MM.1S (cell line): ENCODE measurements at regions not wholly inside any gene's neighbourhood (a gene's known extent, or its start where the extent isn't known, plus 50 kb on each side); places are given as distances from the start of the nearest gene placed in this dataset.

ENCODE experiments used
- DNase-seq: peaks from one replicate; pipeline ENCODE4 v3.0.0-alpha.2; 2015
- H2AFZ ChIP-seq: fragments of 300-600 bp; sonication (generic); 2 replicates; pipeline ENCODE4 v1.6.0; 2016; ENCODE audit warnings: antibody characterized with exemption, low read length
- H3F3A ChIP-seq: fragments of 300-600 bp; sonication (generic); 2 replicates; pipeline ENCODE4 v1.6.1; 2016; ENCODE audit warnings: mild to moderate bottlenecking, antibody characterized with exemption, low read length, moderate library complexity, mixed read lengths; ENCODE audit not compliant: insufficient read depth
- H3K27ac ChIP-seq: fragments of 300-600 bp; sonication (generic); 2 replicates; pipeline ENCODE4 v1.5.1; 2016; ENCODE audit warnings: mild to moderate bottlenecking, low read length
- H3K27me3 ChIP-seq: fragments of 300-600 bp; sonication (generic); replicated peaks from 2 replicates; pipeline ENCODE4 v1.6.0; 2016; ENCODE audit warnings: low read length; ENCODE audit not compliant: insufficient read depth
- H3K36me3 ChIP-seq: fragments of 300-600 bp; sonication (generic); replicated peaks from 2 replicates; pipeline ENCODE4 v1.6.1; 2016; ENCODE audit warnings: mild to moderate bottlenecking, low read length, mixed read lengths; ENCODE audit not compliant: insufficient read depth
- H3K4me1 ChIP-seq: fragments of 300-600 bp; sonication (generic); 2 replicates; pipeline ENCODE4 v1.6.1; 2016; ENCODE audit warnings: low read length, mixed read lengths
- H3K4me2 ChIP-seq: fragments of 300-600 bp; sonication (generic); 2 replicates; pipeline ENCODE4 v1.6.0; 2016; ENCODE audit warnings: low read depth, low read length
- H3K4me3 ChIP-seq: fragments of 300-600 bp; sonication (generic); 2 replicates; pipeline ENCODE4 v1.5.1; 2016; ENCODE audit warnings: low read length, mixed read lengths
- H3K79me2 ChIP-seq: fragments of 300-600 bp; sonication (generic); 2 replicates; pipeline ENCODE4 v1.6.1; 2016; ENCODE audit warnings: mixed run types, low read length, mixed read lengths
- H3K9ac ChIP-seq: fragments of 300-600 bp; sonication (generic); 2 replicates; pipeline ENCODE4 v1.6.1; 2016; ENCODE audit warnings: low read length, mixed read lengths
- H3K9me2 ChIP-seq: fragments of 300-600 bp; sonication (generic); replicated peaks from 2 replicates; pipeline ENCODE4 v1.6.1; 2016; ENCODE audit warnings: mild to moderate bottlenecking, low read length, mixed read lengths; ENCODE audit not compliant: insufficient read depth
- H3K9me3 ChIP-seq: fragments of 300-600 bp; sonication (generic); replicated peaks from 2 replicates; pipeline ENCODE4 v1.6.1; 2016; ENCODE audit warnings: mild to moderate bottlenecking, low read length, mixed read lengths; ENCODE audit not compliant: insufficient read depth
- H4K20me1 ChIP-seq: fragments of 300-600 bp; sonication (generic); 2 replicates; pipeline ENCODE4 v1.6.1; 2016; ENCODE audit warnings: mild to moderate bottlenecking, low read length, moderate library complexity, mixed read lengths; ENCODE audit not compliant: insufficient read depth
- CTCF ChIP-seq: fragments of 300-600 bp; sonication (generic); IDR thresholded peaks from 2 replicates; pipeline ENCODE4 v1.5.1; 2016; ENCODE audit warnings: antibody characterized with exemption, low read length, mixed read lengths
- EZH2 ChIP-seq: fragments of 300-600 bp; sonication (generic); optimal IDR thresholded peaks from 2 replicates; pipeline ENCODE3; 2017; ENCODE audit warnings: low read depth, mild to moderate bottlenecking, antibody characterized with exemption, low read length, mixed read lengths
- EZH2phosphoT487 ChIP-seq: fragments of 300-600 bp; sonication (generic); IDR thresholded peaks from 2 replicates; pipeline ENCODE4 v1.6.1; 2018; ENCODE audit warnings: antibody characterized with exemption, low read length

GRCh38 chr12:67786086-67786485 lies 137.5 kb downstream of the DYRK2 start:
- Histone ChIP-seq H4K20me1 (no peaks in the 10 kb centered on the region), H3K4me3 (no peak overlapping the region), H3K36me3 (no peaks in the 10 kb centered on the region), H2AFZ (peak overlapping the region; percentile 22; the same call in 1 of the 2 replicates), H3K4me1 (peaks cover 45% of the 10 kb centered on the region), H3K9me2 (no peaks in the 10 kb centered on the region), H3F3A (peaks cover 23% of the 10 kb centered on the region), H3K4me2 (peak overlapping the region; percentile 52), H3K9me3 (no peaks in the 10 kb centered on the region), H3K79me2 (no peaks in the 10 kb centered on the region), H3K27ac (peak overlapping the region; percentile 77), H3K27me3 (no peaks in the 10 kb centered on the region), H3K9ac (no peak overlapping the region)
- TF ChIP-seq EZH2phosphoT487 (no peak), CTCF (no peak), EZH2 (no peak)
- DNase-seq = peak; percentile 84

GRCh38 chr12:67788118-67788517 lies 139.6 kb downstream of the DYRK2 start:
- Histone ChIP-seq H3K27me3 (no peaks in the 10 kb centered on the region), H3K9me3 (no peaks in the 10 kb centered on the region), H2AFZ (no peak overlapping the region), H3K4me2 (no peak overlapping the region), H3K36me3 (no peaks in the 10 kb centered on the region), H3K79me2 (no peaks in the 10 kb centered on the region), H4K20me1 (no peaks in the 10 kb centered on the region), H3K4me3 (no peak overlapping the region), H3K9ac (no peak overlapping the region), H3K4me1 (peaks cover 44% of the 10 kb centered on the region), H3F3A (peaks cover 23% of the 10 kb centered on the region), H3K27ac (no peak overlapping the region), H3K9me2 (no peaks in the 10 kb centered on the region)
- TF ChIP-seq EZH2 = no peak
- no peak for TF ChIP-seq CTCF
- no peak for TF ChIP-seq EZH2phosphoT487
- no peak for DNase-seq

DNA sequence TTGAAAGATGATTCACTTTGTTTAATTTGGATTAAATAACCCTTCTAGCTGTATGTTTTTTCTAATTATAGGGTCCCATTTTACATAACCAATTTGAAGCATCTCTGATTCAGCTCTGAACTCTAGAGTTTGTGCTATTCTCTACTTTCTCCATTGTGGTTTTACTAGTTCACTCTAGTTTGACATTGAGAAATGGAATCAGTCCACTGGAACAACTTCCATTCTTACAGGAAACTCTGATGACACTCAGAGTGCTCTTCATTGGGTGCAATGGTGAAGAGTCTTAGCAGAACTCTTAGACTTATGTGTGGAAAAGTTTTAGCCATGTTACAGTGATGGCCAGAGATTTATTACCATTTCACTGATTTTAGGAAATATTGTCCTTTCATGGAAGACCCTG lies 140.7 kb downstream of the DYRK2 start:
- Histone ChIP-seq H3K36me3 (no peaks in the 10 kb centered on the region), H3K9me3 (no peaks in the 10 kb centered on the region), H3F3A (peaks cover 23% of the 10 kb centered on the region), H3K4me3 (no peak overlapping the region), H3K79me2 (no peaks in the 10 kb centered on the region), H2AFZ (no peak overlapping the region), H4K20me1 (no peaks in the 10 kb centered on the region), H3K27ac (no peak overlapping the region), H3K4me1 (peaks cover 33% of the 10 kb centered on the region), H3K9me2 (no peaks in the 10 kb centered on the region), H3K4me2 (no peak overlapping the region), H3K27me3 (no peaks in the 10 kb centered on the region), H3K9ac (no peak overlapping the region)
- no peak for DNase-seq
- TF ChIP-seq EZH2 (no peak), CTCF (no peak), EZH2phosphoT487 (no peak)
